Right lobe of liver (tissue), 4 donors: ENCODE measurements at regions not wholly inside any gene's neighbourhood (a gene's known extent, or its start where the extent isn't known, plus 50 kb on each side); places are given as distances from the start of the nearest gene placed in this dataset.

Experiments
- CTCF ChIP-seq, 4 donors: fragments of 200-600 bp in 3 of 4; fragments of 450-650 bp in 1 of 4; IDR thresholded peaks; one replicate each; pipeline versions ENCODE4 v1.5.1 to v1.8.0; 2016 to 2022; ENCODE audit warnings: antibody characterized with exemption in 4 of 4, mild to moderate bottlenecking in 2 of 4
- POLR2A ChIP-seq: fragments of 450-650 bp; IDR thresholded peaks from one replicate; pipeline ENCODE4 v1.6.1; 2017; ENCODE audit warnings: antibody characterized with exemption, mild to moderate bottlenecking
- donor health status: DM: no; HTN: no; CAD: no.
- donor health status: DM: no; HTN: no; CAD: no.
- donor health status: DM: no; HTN: yes; CAD: no.

GRCh38 chr16:54685682-54686081 lies 245.0 kb upstream of the IRX5 start:
- TF ChIP-seq POLR2A: no peak
- TF ChIP-seq CTCF (IDR thresholded peaks at IDR 0.05): no peak
